Transverse colon (tissue), 4 donors: ENCODE measurements at regions not wholly inside any gene's neighbourhood (a gene's known extent, or its start where the extent isn't known, plus 50 kb on each side); places are given as distances from the start of the nearest gene placed in this dataset.

Source experiments
- CTCF ChIP-seq, 5 experiments: fragments of 200-600 bp in 3 of 5; fragments of 450-650 bp in 2 of 5; sonication (generic) in 3 of 5; IDR thresholded peaks; 1 replicate in 2 of 5; 2 replicates in 3 of 5; pipeline ENCODE4 v1.5.1; 2016 to 2017; ENCODE audit warnings: antibody characterized with exemption in 5 of 5, inconsistent platforms in 3 of 5, mild to moderate bottlenecking in 2 of 5, moderate library complexity in 1 of 5
- EP300 ChIP-seq: sonication (generic); formaldehyde crosslinking; IDR thresholded peaks from one replicate; pipeline ENCODE4 v1.6.1; 2017; ENCODE audit warnings: antibody characterized with exemption, low read depth
- POLR2A ChIP-seq: fragments of 450-650 bp; IDR thresholded peaks from one replicate; pipeline ENCODE4 v1.6.1; 2016; ENCODE audit warnings: antibody characterized with exemption, mild to moderate bottlenecking, moderate library complexity
- POLR2AphosphoS5 ChIP-seq, 3 donors: sonication (generic); formaldehyde crosslinking; IDR thresholded peaks; one replicate each; pipeline ENCODE4 v1.6.1; 2016; ENCODE audit warnings: antibody characterized with exemption in 3 of 3

- no peak for TF ChIP-seq CTCF (IDR thresholded peaks at IDR 0.05)
- no peak for TF ChIP-seq POLR2A
- no peak for TF ChIP-seq EP300
- no peak for TF ChIP-seq POLR2AphosphoS5 (IDR thresholded peaks at IDR 0.05)
Observed at GRCh38 chr7:115724400-115725056, 306.0 kb downstream of the TFEC start.
